Brain microvascular endothelial cell (primary cell): ENCODE measurements at regions not wholly inside any gene's neighbourhood (a gene's known extent, or its start where the extent isn't known, plus 50 kb on each side); places are given as distances from the start of the nearest gene placed in this dataset.

Source experiments
- DNase-seq: peaks from one replicate; pipeline ENCODE4 v3.0.0-alpha.2; 2020
- H3K27ac ChIP-seq: fragments of 250-450 bp; sonication (Bioruptor Pico); 2 replicates; pipeline ENCODE4 v1.5.1; 2020; ENCODE audit warnings: mild to moderate bottlenecking, moderate library complexity
- H3K27me3 ChIP-seq: fragments of 250-450 bp; sonication (Bioruptor Pico); replicated peaks from 2 replicates; pipeline ENCODE4 v1.5.1; 2020; ENCODE audit warnings: mild to moderate bottlenecking
- H3K36me3 ChIP-seq: fragments of 250-450 bp; sonication (Bioruptor Pico); replicated peaks from 2 replicates; pipeline ENCODE4 v1.5.1; 2020; ENCODE audit warnings: mild to moderate bottlenecking
- H3K4me3 ChIP-seq: 2 replicates; pipeline ENCODE4 v1.5.1; 2011; ENCODE audit warnings: low read depth, mild to moderate bottlenecking, control low read depth, low read length, moderate library complexity
- CTCF ChIP-seq: IDR thresholded peaks from 2 replicates; pipeline ENCODE4 v1.5.1; 2011; ENCODE audit warnings: low read depth, mild to moderate bottlenecking, moderate library complexity, low read length, control low read depth, inconsistent platforms; ENCODE audit errors: missing control alignments
- in situ Hi-C: cut with HindIII; loops from 2 replicates; pipeline ENCODE4 v1.10.0; 2017; ENCODE audit warnings: low sequenced_read_pairs, low pct_ligation_motif_present

GRCh38 chr11:10998674-10999073, 140.8 kb upstream of the ZBED5 start:
- Histone ChIP-seq H3K4me3 (no peak overlapping the region), H3K27me3 (no peaks in the 10 kb centered on the region), H3K36me3 (no peaks in the 10 kb centered on the region), H3K27ac (no peak overlapping the region)
- in situ Hi-C loops = no loop called here
- no peak for DNase-seq
- no peak for TF ChIP-seq CTCF

DNA sequence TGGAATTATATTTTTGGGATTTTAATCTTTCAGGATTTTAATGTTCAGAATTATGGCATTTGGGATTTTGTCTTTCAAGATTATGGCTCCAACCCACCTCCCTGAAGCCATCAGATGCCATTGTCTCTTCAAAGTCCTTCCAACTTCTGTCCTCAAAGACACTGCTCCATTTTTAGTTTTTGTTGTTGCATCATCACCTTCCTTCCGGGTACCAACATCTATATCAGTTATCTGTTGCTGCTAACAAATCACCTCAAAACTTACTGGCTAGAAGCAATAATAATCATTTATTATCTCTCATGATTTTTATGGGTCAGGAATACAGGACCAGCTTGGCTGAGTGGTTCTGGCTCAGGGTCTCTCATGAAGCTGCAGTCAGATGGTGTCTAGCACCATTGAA, 138.8 kb upstream of the ZBED5 start:
- in situ Hi-C loops = no loop called here

DNA sequence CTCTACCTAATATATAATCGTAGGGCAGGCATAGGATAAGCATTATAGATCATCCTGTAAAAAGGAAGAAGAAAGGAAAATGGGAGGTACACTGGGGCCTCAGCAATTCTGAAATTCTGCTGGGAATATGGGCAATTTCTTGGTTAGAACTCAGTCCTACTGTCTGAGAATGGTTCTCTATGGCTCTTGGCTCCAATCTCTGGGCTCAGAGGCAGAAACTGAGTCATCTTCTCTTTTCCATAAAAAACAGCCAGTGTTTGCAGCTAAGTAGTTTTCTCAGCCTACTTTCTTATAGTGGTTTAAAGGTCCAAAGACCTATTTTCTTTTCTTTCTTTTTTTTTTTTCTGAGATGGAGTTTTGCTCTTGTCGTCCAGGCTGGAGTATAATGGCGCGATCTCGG, 135.8 kb upstream of the ZBED5 start:
- no peak for DNase-seq
- in situ Hi-C loops = no loop called here

More for the DNA sequence above, 138.8 kb upstream of the ZBED5 start:
- Histone ChIP-seq H3K27ac (no peak overlapping the region), H3K27me3 (no peaks in the 10 kb centered on the region), H3K36me3 (no peaks in the 10 kb centered on the region), H3K4me3 (no peak overlapping the region)
- no peak for DNase-seq
- TF ChIP-seq CTCF = no peak

GRCh38 chr11:10993186-10993585, 135.3 kb upstream of the ZBED5 start:
- Histone ChIP-seq H3K27me3 (no peaks in the 10 kb centered on the region), H3K4me3 (no peak overlapping the region), H3K36me3 (no peaks in the 10 kb centered on the region), H3K27ac (no peak overlapping the region)
- in situ Hi-C loops = no loop called here
- no peak for DNase-seq
- TF ChIP-seq CTCF = no peak

More for the DNA sequence above, 135.8 kb upstream of the ZBED5 start:
- no peak overlapping the region for H3K27ac ChIP-seq
- TF ChIP-seq CTCF = no peak
- H3K27me3 ChIP-seq = no peaks in the 10 kb centered on the region
- no peaks in the 10 kb centered on the region for H3K36me3 ChIP-seq
- H3K4me3 ChIP-seq = no peak overlapping the region

GRCh38 chr11:10991393-10991792, 133.5 kb upstream of the ZBED5 start:
- Histone ChIP-seq H3K4me3 (no peak overlapping the region), H3K27ac (no peak overlapping the region), H3K36me3 (no peaks in the 10 kb centered on the region), H3K27me3 (no peaks in the 10 kb centered on the region)
- no peak for TF ChIP-seq CTCF
- no peak for DNase-seq
- in situ Hi-C loops = no loop called here

- Histone ChIP-seq H3K27me3 (no peaks in the 10 kb centered on the region), H3K36me3 (no peaks in the 10 kb centered on the region), H3K4me3 (no peak overlapping the region), H3K27ac (no peak overlapping the region)
- DNase-seq = no peak
- in situ Hi-C loops = no loop called here
- TF ChIP-seq CTCF = no peak
These were observed 132.9 kb upstream of the ZBED5 start for GRCh38 chr11:10990637-10991193.
